ENCODE measurements at regions not wholly inside any gene's neighbourhood (a gene's known extent, or its start where the extent isn't known, plus 50 kb on each side); places are given as distances from the start of the nearest gene placed in this dataset.

DNA sequence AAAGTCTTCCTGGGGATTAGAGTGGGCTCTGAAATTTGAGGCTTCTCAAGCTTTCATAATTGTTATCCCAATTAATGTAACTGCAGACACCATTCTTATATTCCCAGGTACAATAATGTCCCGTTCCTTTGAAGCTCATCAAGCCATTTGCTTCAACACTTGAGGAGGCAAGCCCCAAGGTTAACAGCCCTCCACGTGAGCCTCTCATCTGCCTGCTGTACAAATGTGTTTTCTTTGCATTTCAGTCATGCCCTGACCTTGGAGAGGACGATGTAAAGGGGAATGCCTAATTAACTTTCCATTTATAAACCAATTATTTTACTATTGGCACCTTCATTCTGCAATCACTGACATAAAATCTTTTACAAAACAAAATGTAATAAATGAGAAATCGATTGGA lies 106.3 kb downstream of the SETD4 start:
- TF ChIP-seq POLR2A (IDR thresholded peaks at IDR 0.05) (no peak), POLR2AphosphoS5 (IDR thresholded peaks at IDR 0.05) (no peak)
- TF ChIP-seq, protein P1, sequence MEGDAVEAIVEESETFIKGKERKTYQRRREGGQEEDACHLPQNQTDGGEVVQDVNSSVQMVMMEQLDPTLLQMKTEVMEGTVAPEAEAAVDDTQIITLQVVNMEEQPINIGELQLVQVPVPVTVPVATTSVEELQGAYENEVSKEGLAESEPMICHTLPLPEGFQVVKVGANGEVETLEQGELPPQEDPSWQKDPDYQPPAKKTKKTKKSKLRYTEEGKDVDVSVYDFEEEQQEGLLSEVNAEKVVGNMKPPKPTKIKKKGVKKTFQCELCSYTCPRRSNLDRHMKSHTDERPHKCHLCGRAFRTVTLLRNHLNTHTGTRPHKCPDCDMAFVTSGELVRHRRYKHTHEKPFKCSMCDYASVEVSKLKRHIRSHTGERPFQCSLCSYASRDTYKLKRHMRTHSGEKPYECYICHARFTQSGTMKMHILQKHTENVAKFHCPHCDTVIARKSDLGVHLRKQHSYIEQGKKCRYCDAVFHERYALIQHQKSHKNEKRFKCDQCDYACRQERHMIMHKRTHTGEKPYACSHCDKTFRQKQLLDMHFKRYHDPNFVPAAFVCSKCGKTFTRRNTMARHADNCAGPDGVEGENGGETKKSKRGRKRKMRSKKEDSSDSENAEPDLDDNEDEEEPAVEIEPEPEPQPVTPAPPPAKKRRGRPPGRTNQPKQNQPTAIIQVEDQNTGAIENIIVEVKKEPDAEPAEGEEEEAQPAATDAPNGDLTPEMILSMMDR (IDR thresholded peaks at IDR 0.05 in 8 of 11, conservative IDR thresholded peaks at IDR 0.05 in 3 of 11): no peak

Data from spleen (tissue), 7 donors.